ENCODE measurements at regions not wholly inside any gene's neighbourhood (a gene's known extent, or its start where the extent isn't known, plus 50 kb on each side); places are given as distances from the start of the nearest gene placed in this dataset.

GRCh38 chr10:7027237-7027912 is 383.5 kb downstream of the SFMBT2 start:
- Histone ChIP-seq H3K79me2 (ENCODE audit: insufficient read depth, low read depth) (no peaks in the 10 kb centered on the region), H3K36me3 (ENCODE audit: insufficient read depth) (no peaks in the 10 kb centered on the region), H3K4me1 (ENCODE audit: low read depth, poor library complexity, severe bottlenecking) (no peaks in the 10 kb centered on the region), H3K4me2 (no peak overlapping the region), H3K9ac (no peak overlapping the region), H3K27ac (no peak overlapping the region), H3K4me3 (IDR thresholded peaks at IDR 0.05; ENCODE audit: insufficient read depth, low read depth, low read length) (no peak overlapping the region), H2AFZ (ENCODE audit: low read depth) (no peak overlapping the region), H4K20me1 (ENCODE audit: insufficient read depth) (no peaks in the 10 kb centered on the region), H3K27me3 (ENCODE audit: insufficient read depth, low read depth) (no peaks in the 10 kb centered on the region)
- TF ChIP-seq CTCF (conservative IDR thresholded peaks at IDR 0.05; ENCODE audit: low read depth, low read length): no peak

DNA sequence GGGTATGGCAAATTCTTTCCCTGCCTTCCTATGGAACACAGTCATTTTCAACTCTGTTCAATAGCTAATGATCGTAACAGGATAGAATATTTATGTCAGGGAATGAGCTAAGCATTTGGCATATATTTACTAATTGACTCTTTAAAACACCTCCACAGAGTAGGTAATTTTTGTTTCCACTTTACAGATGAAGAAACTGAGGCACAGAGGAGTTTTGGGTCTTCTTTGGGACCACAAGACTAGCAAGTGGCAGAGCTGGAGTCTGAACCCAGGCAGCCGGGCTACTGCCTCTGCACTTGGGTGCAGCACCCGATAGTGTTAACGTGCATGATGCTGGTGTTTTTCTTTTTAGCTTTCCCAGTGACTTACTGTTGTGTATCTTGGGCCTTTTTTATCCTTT is 384.0 kb downstream of the SFMBT2 start:
- Histone ChIP-seq H3K9ac (no peak overlapping the region), H3K4me3 (IDR thresholded peaks at IDR 0.05; ENCODE audit: insufficient read depth, low read depth, low read length) (no peak overlapping the region), H3K36me3 (ENCODE audit: insufficient read depth) (no peaks in the 10 kb centered on the region), H3K79me2 (ENCODE audit: insufficient read depth, low read depth) (no peaks in the 10 kb centered on the region), H3K27me3 (ENCODE audit: insufficient read depth, low read depth) (no peaks in the 10 kb centered on the region), H4K20me1 (ENCODE audit: insufficient read depth) (no peaks in the 10 kb centered on the region), H2AFZ (ENCODE audit: low read depth) (no peak overlapping the region), H3K27ac (no peak overlapping the region), H3K4me1 (ENCODE audit: low read depth, poor library complexity, severe bottlenecking) (no peaks in the 10 kb centered on the region), H3K4me2 (no peak overlapping the region)
- no peak for TF ChIP-seq CTCF (conservative IDR thresholded peaks at IDR 0.05; ENCODE audit: low read depth, low read length)

- Histone ChIP-seq H3K4me3 (IDR thresholded peaks at IDR 0.05; ENCODE audit: insufficient read depth, low read depth, low read length) (no peak overlapping the region), H3K36me3 (ENCODE audit: insufficient read depth) (no peaks in the 10 kb centered on the region), H3K4me1 (ENCODE audit: low read depth, poor library complexity, severe bottlenecking) (no peaks in the 10 kb centered on the region), H3K9ac (no peak overlapping the region), H4K20me1 (ENCODE audit: insufficient read depth) (no peaks in the 10 kb centered on the region), H3K27me3 (ENCODE audit: insufficient read depth, low read depth) (no peaks in the 10 kb centered on the region), H3K79me2 (ENCODE audit: insufficient read depth, low read depth) (no peaks in the 10 kb centered on the region), H3K27ac (no peak overlapping the region), H3K4me2 (no peak overlapping the region), H2AFZ (ENCODE audit: low read depth) (no peak overlapping the region)
- TF ChIP-seq CTCF (conservative IDR thresholded peaks at IDR 0.05; ENCODE audit: low read depth, low read length): no peak
These were observed 385.5 kb downstream of the SFMBT2 start for GRCh38 chr10:7025296-7025695.

- no peak overlapping the region for H3K9ac ChIP-seq
- H3K4me2 ChIP-seq: no peak overlapping the region
- no peak for TF ChIP-seq CTCF (conservative IDR thresholded peaks at IDR 0.05; ENCODE audit: low read depth, low read length)
- H3K27ac ChIP-seq: no peak overlapping the region
- H3K79me2 ChIP-seq (ENCODE audit: insufficient read depth, low read depth): no peaks in the 10 kb centered on the region
- no peaks in the 10 kb centered on the region for H3K36me3 ChIP-seq (ENCODE audit: insufficient read depth)
- no peak overlapping the region for H3K4me3 ChIP-seq (IDR thresholded peaks at IDR 0.05; ENCODE audit: insufficient read depth, low read depth, low read length)
- no peaks in the 10 kb centered on the region for H4K20me1 ChIP-seq (ENCODE audit: insufficient read depth)
- H3K4me1 ChIP-seq (ENCODE audit: low read depth, poor library complexity, severe bottlenecking): no peaks in the 10 kb centered on the region
- no peaks in the 10 kb centered on the region for H3K27me3 ChIP-seq (ENCODE audit: insufficient read depth, low read depth)
- H2AFZ ChIP-seq (ENCODE audit: low read depth): no peak overlapping the region
These were observed 395.4 kb downstream of the SFMBT2 start for GRCh38 chr10:7015457-7015856.
